GM23338 (cell line): ENCODE measurements at regions not wholly inside any gene's neighbourhood (a gene's known extent, or its start where the extent isn't known, plus 50 kb on each side); places are given as distances from the start of the nearest gene placed in this dataset.

Experiments used
- ATAC-seq: fragments of 200-7000 bp; cut with Tn5 transposase; 3 replicates; pipeline ENCODE4 v1.9.1; 2020
- DNase-seq: peaks from one replicate; pipeline ENCODE4 v3.0.0-alpha.2; 2015; ENCODE audit warnings: low spot score
- H2AFZ ChIP-seq: fragments of 200-600 bp; sonication (generic); 2 replicates; pipeline ENCODE4 v1.8.0; 2016; ENCODE audit warnings: antibody characterized with exemption, mild to moderate bottlenecking, moderate library complexity
- H3F3A ChIP-seq: fragments of 200-600 bp; sonication (generic); replicated peaks from 2 replicates; pipeline ENCODE4 v1.8.0; 2017; ENCODE audit warnings: antibody characterized with exemption, mixed run types, low read depth
- H3K27ac ChIP-seq: fragments of 200-600 bp; sonication (generic); 2 replicates; pipeline ENCODE4 v1.6.1; 2016; ENCODE audit warnings: low read depth
- H3K27me3 ChIP-seq: fragments of 200-600 bp; sonication (generic); 2 replicates; pipeline ENCODE4 v1.8.0; 2016; ENCODE audit warnings: mild to moderate bottlenecking, mixed run types, moderate library complexity; ENCODE audit not compliant: insufficient read depth
- H3K36me3 ChIP-seq: fragments of 200-600 bp; sonication (generic); 2 replicates; pipeline ENCODE4 v1.8.0; 2016; ENCODE audit warnings: mild to moderate bottlenecking; ENCODE audit not compliant: insufficient read depth
- H3K4me1 ChIP-seq: fragments of 200-600 bp; sonication (generic); 2 replicates; pipeline ENCODE4 v1.8.0; 2016; ENCODE audit warnings: mild to moderate bottlenecking, moderate library complexity; ENCODE audit not compliant: insufficient read depth
- H3K4me2 ChIP-seq: fragments of 200-600 bp; sonication (generic); 2 replicates; pipeline ENCODE4 v1.7.1; 2017; ENCODE audit warnings: mixed run types
- H3K4me3 ChIP-seq: fragments of 200-600 bp; sonication (generic); 2 replicates; pipeline ENCODE4 v1.6.1; 2016; ENCODE audit warnings: mixed run types
- H3K79me2 ChIP-seq: fragments of 200-600 bp; sonication (generic); replicated peaks from 2 replicates; pipeline ENCODE4 v1.8.0; 2017; ENCODE audit warnings: mild to moderate bottlenecking; ENCODE audit not compliant: insufficient read depth
- H3K9me2 ChIP-seq: fragments of 200-600 bp; sonication (generic); 2 replicates; pipeline ENCODE4 v1.8.0; 2017; ENCODE audit not compliant: insufficient read depth
- H4K20me1 ChIP-seq: fragments of 200-600 bp; sonication (generic); replicated peaks from 2 replicates; pipeline ENCODE4 v1.8.0; 2017; ENCODE audit warnings: mild to moderate bottlenecking; ENCODE audit not compliant: insufficient read depth
- H3K27ac Mint-ChIP-seq: 2 replicates; pipeline ENCODE4 v1.8.0; 2020; ENCODE audit warnings: inconsistent platforms, mild to moderate bottlenecking, moderate library complexity, mixed read lengths
- H3K27me3 Mint-ChIP-seq: 3 replicates; pipeline ENCODE4 v1.8.0; 2022; ENCODE audit warnings: low read depth, mild to moderate bottlenecking, moderate library complexity, mixed read lengths, inconsistent platforms; ENCODE audit not compliant: insufficient read depth, poor library complexity
- H3K36me3 Mint-ChIP-seq: 3 replicates; pipeline ENCODE4 v1.8.0; 2021; ENCODE audit warnings: low read depth, mild to moderate bottlenecking, inconsistent platforms, moderate library complexity, mixed read lengths
- H3K4me1 Mint-ChIP-seq: 3 replicates; pipeline ENCODE4 v1.8.0; 2020; ENCODE audit warnings: mild to moderate bottlenecking, inconsistent platforms, mixed read lengths
- H3K4me3 Mint-ChIP-seq: 3 replicates; pipeline ENCODE4 v1.8.0; 2021; ENCODE audit warnings: moderate library complexity, mild to moderate bottlenecking, inconsistent platforms, mixed read lengths
- H3K9me3 Mint-ChIP-seq: 3 replicates; pipeline ENCODE4 v1.8.0; 2020; ENCODE audit warnings: moderate library complexity, mild to moderate bottlenecking, inconsistent platforms, mixed read lengths
- CREB1 ChIP-seq: fragments of 250-450 bp; sonication (Bioruptor Pico); IDR thresholded peaks from 2 replicates; pipeline ENCODE4 v1.5.0; 2020; ENCODE audit warnings: low read depth, mild to moderate bottlenecking, moderate library complexity
- EZH2 ChIP-seq: fragments of 200-600 bp; sonication (generic); IDR thresholded peaks from one replicate; pipeline ENCODE4 v1.8.0; 2017; ENCODE audit warnings: antibody characterized with exemption, mild to moderate bottlenecking, low read depth; ENCODE audit not compliant: unreplicated experiment
- EZH2phosphoT487 ChIP-seq: fragments of 200-600 bp; sonication (generic); IDR thresholded peaks from one replicate; pipeline ENCODE4 v1.8.1; 2018; ENCODE audit warnings: antibody characterized with exemption; ENCODE audit not compliant: unreplicated experiment
- JUNB ChIP-seq: IDR thresholded peaks from one replicate; pipeline ENCODE4 v1.6.1; 2016; ENCODE audit warnings: antibody characterized with exemption; ENCODE audit not compliant: unreplicated experiment
- NANOG ChIP-seq: IDR thresholded peaks from 2 replicates; pipeline ENCODE4 v1.6.1; 2016; ENCODE audit warnings: antibody characterized with exemption, borderline replicate concordance
- POLR2AphosphoS5 ChIP-seq: IDR thresholded peaks from 2 replicates; pipeline ENCODE4 v1.6.1; 2016; ENCODE audit warnings: antibody characterized with exemption, low read depth
- STAT1 ChIP-seq: IDR thresholded peaks from one replicate; pipeline ENCODE4 v1.6.1; 2016; ENCODE audit warnings: antibody characterized with exemption; ENCODE audit not compliant: unreplicated experiment
- ZNF331 ChIP-seq: fragments of 250-450 bp; sonication (Bioruptor Pico); IDR thresholded peaks from 2 replicates; pipeline ENCODE4 v1.5.0; 2020; ENCODE audit warnings: low read depth, mild to moderate bottlenecking, moderate library complexity
- TF ChIP-seq, protein P1 (sequence below): IDR thresholded peaks from one replicate; pipeline ENCODE4 v1.6.1; 2018; ENCODE audit warnings: antibody characterized with exemption; ENCODE audit not compliant: unreplicated experiment
- TF ChIP-seq, protein P2 (sequence below), 2 experiments: fragments of 200-600 bp in 1 of 2; sonication (generic) in 1 of 2; conservative IDR thresholded peaks; 2 replicates each; pipeline versions ENCODE4 v1.5.1 to v1.6.1; 2016 to 2017; ENCODE audit warnings: antibody characterized with exemption in 2 of 2, low read depth in 2 of 2, mild to moderate bottlenecking in 2 of 2, moderate library complexity in 1 of 2
- TF ChIP-seq, protein P3 (sequence below): IDR thresholded peaks from 2 replicates; pipeline ENCODE4 v1.6.1; 2016; ENCODE audit warnings: antibody characterized with exemption

DNA sequence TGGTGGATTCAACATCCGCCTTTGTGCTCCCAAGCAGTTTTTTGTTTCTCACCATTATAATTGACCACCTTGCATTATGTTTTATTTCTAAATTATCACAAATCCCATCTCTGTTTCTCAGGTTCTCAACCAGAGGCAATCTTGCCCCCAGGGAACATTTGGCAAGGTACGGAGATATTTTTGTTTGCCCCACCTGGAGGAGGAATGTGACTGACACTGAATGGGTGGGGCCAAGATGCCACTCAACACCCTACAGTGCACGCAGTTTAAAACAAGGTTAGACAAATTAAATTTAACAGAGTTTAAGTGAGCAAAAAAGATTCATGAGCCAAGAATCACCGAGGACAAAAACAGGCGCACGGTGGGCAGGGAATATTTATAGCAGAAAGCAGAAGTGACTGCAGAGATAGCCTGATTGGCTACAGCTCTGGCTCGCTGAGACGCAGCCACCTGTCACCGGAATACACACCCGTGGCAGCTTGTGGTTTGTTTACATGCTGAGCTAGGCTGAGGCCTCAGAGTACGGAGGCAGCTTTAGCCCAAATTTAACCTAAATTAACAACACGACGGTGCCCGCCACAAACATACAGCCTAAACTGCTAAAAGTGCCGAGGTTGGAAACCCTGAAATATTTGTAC lies 150.0 kb upstream of the ALKAL2 start:
- Mint-ChIP-seq H3K9me3 (no peaks in the 10 kb centered on the region), H3K36me3 (no peaks in the 10 kb centered on the region), H3K27me3 (peaks cover 10% of the 10 kb centered on the region), H3K4me3 (no peak overlapping the region), H3K4me1 (peaks cover 16% of the 10 kb centered on the region), H3K27ac (no peak overlapping the region)
- no peak overlapping the region for H3K4me3 ChIP-seq
- no peak for TF ChIP-seq STAT1
- TF ChIP-seq EZH2, result no peak
- TF ChIP-seq POLR2AphosphoS5, result no peak
- TF ChIP-seq NANOG, result no peak
- no peak for TF ChIP-seq ZNF331 (CRISPR knock-in tag)
- TF ChIP-seq, protein P1, sequence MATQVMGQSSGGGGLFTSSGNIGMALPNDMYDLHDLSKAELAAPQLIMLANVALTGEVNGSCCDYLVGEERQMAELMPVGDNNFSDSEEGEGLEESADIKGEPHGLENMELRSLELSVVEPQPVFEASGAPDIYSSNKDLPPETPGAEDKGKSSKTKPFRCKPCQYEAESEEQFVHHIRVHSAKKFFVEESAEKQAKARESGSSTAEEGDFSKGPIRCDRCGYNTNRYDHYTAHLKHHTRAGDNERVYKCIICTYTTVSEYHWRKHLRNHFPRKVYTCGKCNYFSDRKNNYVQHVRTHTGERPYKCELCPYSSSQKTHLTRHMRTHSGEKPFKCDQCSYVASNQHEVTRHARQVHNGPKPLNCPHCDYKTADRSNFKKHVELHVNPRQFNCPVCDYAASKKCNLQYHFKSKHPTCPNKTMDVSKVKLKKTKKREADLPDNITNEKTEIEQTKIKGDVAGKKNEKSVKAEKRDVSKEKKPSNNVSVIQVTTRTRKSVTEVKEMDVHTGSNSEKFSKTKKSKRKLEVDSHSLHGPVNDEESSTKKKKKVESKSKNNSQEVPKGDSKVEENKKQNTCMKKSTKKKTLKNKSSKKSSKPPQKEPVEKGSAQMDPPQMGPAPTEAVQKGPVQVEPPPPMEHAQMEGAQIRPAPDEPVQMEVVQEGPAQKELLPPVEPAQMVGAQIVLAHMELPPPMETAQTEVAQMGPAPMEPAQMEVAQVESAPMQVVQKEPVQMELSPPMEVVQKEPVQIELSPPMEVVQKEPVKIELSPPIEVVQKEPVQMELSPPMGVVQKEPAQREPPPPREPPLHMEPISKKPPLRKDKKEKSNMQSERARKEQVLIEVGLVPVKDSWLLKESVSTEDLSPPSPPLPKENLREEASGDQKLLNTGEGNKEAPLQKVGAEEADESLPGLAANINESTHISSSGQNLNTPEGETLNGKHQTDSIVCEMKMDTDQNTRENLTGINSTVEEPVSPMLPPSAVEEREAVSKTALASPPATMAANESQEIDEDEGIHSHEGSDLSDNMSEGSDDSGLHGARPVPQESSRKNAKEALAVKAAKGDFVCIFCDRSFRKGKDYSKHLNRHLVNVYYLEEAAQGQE, result no peak
- no peak overlapping the region for H3K4me2 ChIP-seq
- H3K79me2 ChIP-seq, result no peaks in the 10 kb centered on the region
- H3K27ac ChIP-seq, result no peak overlapping the region
- H3K4me1 ChIP-seq, result peaks cover 3% of the 10 kb centered on the region; the same call in 1 of the 2 replicates
- H4K20me1 ChIP-seq, result no peaks in the 10 kb centered on the region
- ATAC-seq (peak; percentile 37; the same call in 2 of the 3 replicates), DNase-seq (peak; percentile 28)
- no peak overlapping the region for H2AFZ ChIP-seq
- no peaks in the 10 kb centered on the region for H3K36me3 ChIP-seq
- no peaks in the 10 kb centered on the region for H3K27me3 ChIP-seq
- H3F3A ChIP-seq, result no peaks in the 10 kb centered on the region
- no peaks in the 10 kb centered on the region for H3K9me2 ChIP-seq

DNA sequence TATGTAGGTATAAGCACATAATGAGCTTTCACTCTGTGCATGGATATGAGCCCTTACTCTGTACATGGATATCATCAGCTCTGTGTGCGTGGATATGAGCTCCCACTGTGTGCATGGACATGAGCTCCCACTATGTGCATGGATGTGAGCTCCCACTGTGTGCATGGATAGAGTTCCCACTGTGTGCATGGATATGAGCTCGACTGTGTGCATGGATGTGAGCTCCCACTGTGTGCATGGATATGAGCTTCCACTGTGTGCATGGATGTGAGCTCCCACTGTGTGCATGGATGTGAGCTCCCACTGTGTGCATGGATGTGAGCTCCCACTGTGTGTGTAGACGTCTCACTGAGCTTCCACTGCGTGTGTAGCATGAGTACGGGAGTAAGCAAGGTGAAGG lies 149.3 kb upstream of the ALKAL2 start:
- H3F3A ChIP-seq, result no peaks in the 10 kb centered on the region
- H3K4me2 ChIP-seq, result no peak overlapping the region
- no peak for DNase-seq
- H3K36me3 ChIP-seq, result no peaks in the 10 kb centered on the region
- ATAC-seq, result no peak
- no peaks in the 10 kb centered on the region for H3K27me3 ChIP-seq
- no peaks in the 10 kb centered on the region for H3K9me2 ChIP-seq
- H3K9me3 Mint-ChIP-seq, result no peaks in the 10 kb centered on the region
- H3K4me1 ChIP-seq, result peaks cover 6% of the 10 kb centered on the region; the same call in 1 of the 2 replicates
- H3K27me3 Mint-ChIP-seq, result peaks cover 10% of the 10 kb centered on the region
- no peak overlapping the region for H3K4me3 Mint-ChIP-seq
- no peak overlapping the region for H3K27ac Mint-ChIP-seq
- H3K27ac ChIP-seq, result no peak overlapping the region
- no peaks in the 10 kb centered on the region for H4K20me1 ChIP-seq
- no peaks in the 10 kb centered on the region for H3K36me3 Mint-ChIP-seq
- H2AFZ ChIP-seq, result no peak overlapping the region
- peaks cover 19% of the 10 kb centered on the region for H3K4me1 Mint-ChIP-seq
- no peak overlapping the region for H3K4me3 ChIP-seq
- no peaks in the 10 kb centered on the region for H3K79me2 ChIP-seq
- TF ChIP-seq, protein P2, sequence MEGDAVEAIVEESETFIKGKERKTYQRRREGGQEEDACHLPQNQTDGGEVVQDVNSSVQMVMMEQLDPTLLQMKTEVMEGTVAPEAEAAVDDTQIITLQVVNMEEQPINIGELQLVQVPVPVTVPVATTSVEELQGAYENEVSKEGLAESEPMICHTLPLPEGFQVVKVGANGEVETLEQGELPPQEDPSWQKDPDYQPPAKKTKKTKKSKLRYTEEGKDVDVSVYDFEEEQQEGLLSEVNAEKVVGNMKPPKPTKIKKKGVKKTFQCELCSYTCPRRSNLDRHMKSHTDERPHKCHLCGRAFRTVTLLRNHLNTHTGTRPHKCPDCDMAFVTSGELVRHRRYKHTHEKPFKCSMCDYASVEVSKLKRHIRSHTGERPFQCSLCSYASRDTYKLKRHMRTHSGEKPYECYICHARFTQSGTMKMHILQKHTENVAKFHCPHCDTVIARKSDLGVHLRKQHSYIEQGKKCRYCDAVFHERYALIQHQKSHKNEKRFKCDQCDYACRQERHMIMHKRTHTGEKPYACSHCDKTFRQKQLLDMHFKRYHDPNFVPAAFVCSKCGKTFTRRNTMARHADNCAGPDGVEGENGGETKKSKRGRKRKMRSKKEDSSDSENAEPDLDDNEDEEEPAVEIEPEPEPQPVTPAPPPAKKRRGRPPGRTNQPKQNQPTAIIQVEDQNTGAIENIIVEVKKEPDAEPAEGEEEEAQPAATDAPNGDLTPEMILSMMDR (conservative IDR thresholded peaks at IDR 0.05; ENCODE audit: low read depth in 2 of 2), result no peak
- TF ChIP-seq JUNB (no peak), ZNF331 (CRISPR knock-in tag) (no peak), EZH2phosphoT487 (no peak), EZH2 (no peak), CREB1 (CRISPR knock-in tag) (no peak), POLR2AphosphoS5 (no peak), NANOG (no peak)
- TF ChIP-seq, protein P1, result no peak
- TF ChIP-seq, protein P3, sequence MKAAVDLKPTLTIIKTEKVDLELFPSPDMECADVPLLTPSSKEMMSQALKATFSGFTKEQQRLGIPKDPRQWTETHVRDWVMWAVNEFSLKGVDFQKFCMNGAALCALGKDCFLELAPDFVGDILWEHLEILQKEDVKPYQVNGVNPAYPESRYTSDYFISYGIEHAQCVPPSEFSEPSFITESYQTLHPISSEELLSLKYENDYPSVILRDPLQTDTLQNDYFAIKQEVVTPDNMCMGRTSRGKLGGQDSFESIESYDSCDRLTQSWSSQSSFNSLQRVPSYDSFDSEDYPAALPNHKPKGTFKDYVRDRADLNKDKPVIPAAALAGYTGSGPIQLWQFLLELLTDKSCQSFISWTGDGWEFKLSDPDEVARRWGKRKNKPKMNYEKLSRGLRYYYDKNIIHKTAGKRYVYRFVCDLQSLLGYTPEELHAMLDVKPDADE, result no peak
